B cell (primary cell): ENCODE measurements at regions not wholly inside any gene's neighbourhood (a gene's known extent, or its start where the extent isn't known, plus 50 kb on each side); places are given as distances from the start of the nearest gene placed in this dataset.

ENCODE experiments used
- ATAC-seq: fragments of 200-7000 bp; cut with Tn5 transposase; one replicate; pipeline ENCODE4 v1.10.0; 2021; ENCODE audit warnings: low read depth, mild to moderate bottlenecking, moderate number of reproducible peaks, moderate library complexity
- CTCF ChIA-PET: fragments of 350-600 bp; sonication (Branson Sonifier 250); formaldehyde crosslinking; loops from one replicate; lab custom pipeline; 2021; ENCODE audit warnings: antibody characterized with exemption, inconsistent platforms; lab: Charles Lee
- POLR2A ChIA-PET: fragments of 350-600 bp; sonication (Branson Sonifier 250); formaldehyde crosslinking; loops from one replicate; lab custom pipeline; 2021; ENCODE audit warnings: antibody characterized with exemption; lab: Charles Lee
- DNase-seq: peaks from one replicate; pipeline ENCODE4 v3.0.0; 2013
- H2AFZ ChIP-seq: 2 replicates; pipeline ENCODE4 v1.6.1; 2012; ENCODE audit warnings: mild to moderate bottlenecking, low read depth, low read length; ENCODE audit not compliant: insufficient read depth, poor library complexity, severe bottlenecking
- H3K27ac ChIP-seq, 2 donors: 1 replicate in 1 of 2; 2 replicates in 1 of 2; pipeline ENCODE4 v1.5.1; 2012 to 2013; ENCODE audit warnings: low read length in 2 of 2, mild to moderate bottlenecking in 2 of 2, moderate library complexity in 1 of 2
- H3K27me3 ChIP-seq, 4 experiments: fragments of 200-600 bp in 1 of 4; sonication (generic) in 1 of 4; replicated peaks in 1 of 4; 1 replicate in 2 of 4; 2 replicates in 2 of 4; pipeline versions ENCODE4 v1.6.1 to v1.7.0; 2013 to 2016; ENCODE audit warnings: low read length in 3 of 4, mild to moderate bottlenecking in 2 of 4, mixed read lengths in 1 of 4, moderate library complexity in 1 of 4; ENCODE audit not compliant: insufficient read depth in 4 of 4, control insufficient read depth in 3 of 4; ENCODE audit errors: control extremely low read depth in 1 of 4
- H3K36me3 ChIP-seq, 2 experiments: replicated peaks in 1 of 2; 1 replicate in 1 of 2; 2 replicates in 1 of 2; pipeline versions ENCODE4 v1.6.1 to v1.7.1; 2013; ENCODE audit warnings: low read length in 1 of 2; ENCODE audit not compliant: insufficient read depth in 2 of 2, control insufficient read depth in 1 of 2; ENCODE audit errors: control extremely low read depth in 1 of 2, extremely low read depth in 1 of 2
- H3K4me1 ChIP-seq, 2 donors: fragments of 200-600 bp in 1 of 2; sonication (generic) in 1 of 2; 1 replicate in 1 of 2; 2 replicates in 1 of 2; pipeline versions ENCODE4 v1.5.1 to v1.6.1; 2013 to 2017; ENCODE audit warnings: low read length in 2 of 2; ENCODE audit not compliant: control insufficient read depth in 2 of 2, insufficient read depth in 2 of 2
- H3K4me2 ChIP-seq: replicated peaks from 2 replicates; pipeline ENCODE3; 2012; ENCODE audit warnings: mild to moderate bottlenecking, low read depth, low read length; ENCODE audit not compliant: poor library complexity, severe bottlenecking
- H3K4me3 ChIP-seq, 5 experiments: fragments of 200-600 bp in 1 of 5; sonication (generic) in 1 of 5; 1 replicate in 3 of 5; 2 replicates in 2 of 5; pipeline versions ENCODE4 v1.5.1 to v1.7.0; 2011 to 2016; ENCODE audit warnings: low read length in 4 of 5, mild to moderate bottlenecking in 4 of 5, low read depth in 2 of 5, control low read depth in 1 of 5, moderate library complexity in 1 of 5; ENCODE audit not compliant: insufficient read depth in 1 of 5; ENCODE audit errors: control extremely low read depth in 1 of 5, extremely low read depth in 1 of 5
- H3K79me2 ChIP-seq: fragments of 200-600 bp; sonication (generic); one replicate; pipeline ENCODE4 v1.6.0; 2016; ENCODE audit warnings: low read length; ENCODE audit not compliant: control insufficient read depth, insufficient read depth
- H3K9ac ChIP-seq: fragments of 200-600 bp; sonication (generic); 2 replicates; pipeline ENCODE4 v1.6.1; 2017; ENCODE audit warnings: mild to moderate bottlenecking, low read length, moderate library complexity
- H3K9me3 ChIP-seq, 3 donors: one replicate each; pipeline versions ENCODE4 v1.6.1 to v1.7.1; 2013; ENCODE audit warnings: low read length in 2 of 3; ENCODE audit not compliant: control insufficient read depth in 2 of 3, insufficient read depth in 1 of 3; ENCODE audit errors: control extremely low read depth in 1 of 3
- H4K20me1 ChIP-seq: 2 replicates; pipeline ENCODE4 v1.6.0; 2012; ENCODE audit warnings: mild to moderate bottlenecking, low read length; ENCODE audit not compliant: insufficient read depth, control insufficient read depth, poor library complexity, severe bottlenecking
- H3K27ac Mint-ChIP-seq: one replicate; pipeline ENCODE4 v1.8.0; 2021; ENCODE audit warnings: mixed read lengths
- H3K27me3 Mint-ChIP-seq: one replicate; pipeline ENCODE4 v1.8.0; 2021; ENCODE audit warnings: mixed read lengths
- H3K4me1 Mint-ChIP-seq: one replicate; pipeline ENCODE4 v1.8.0; 2021; ENCODE audit warnings: mixed read lengths
- H3K4me3 Mint-ChIP-seq: one replicate; pipeline ENCODE4 v1.8.0; 2021; ENCODE audit warnings: mixed read lengths
- H3K9me3 Mint-ChIP-seq: one replicate; pipeline ENCODE4 v1.8.0; 2022; ENCODE audit warnings: mixed read lengths; ENCODE audit not compliant: insufficient read depth
- CTCF ChIP-seq: fragments of 200-600 bp; IDR thresholded peaks from one replicate; pipeline ENCODE4 v1.8.0; 2022; ENCODE audit warnings: antibody characterized with exemption, mild to moderate bottlenecking
- EZH2 ChIP-seq: IDR thresholded peaks from 2 replicates; pipeline ENCODE4 v1.6.1; 2012; ENCODE audit warnings: borderline replicate concordance, low read depth, mild to moderate bottlenecking, moderate library complexity, low read length; ENCODE audit not compliant: insufficient read depth, poor library complexity, severe bottlenecking
- WGBS: methylation state at CpG from one replicate; pipeline ENCODE4 v1.1.5; 2013; ENCODE audit warnings: missing lambda C conversion rate; ENCODE audit not compliant: insufficient coverage; 5-methylcytosine and 5-hydroxymethylcytosine counted together
- intact Hi-C: fragments of 100-400 bp; cut with micrococcal nuclease; formaldehyde crosslinking; loops from one replicate; pipeline ENCODE4 v1.10.0; 2022

- no peak overlapping the region for H3K27ac ChIP-seq
Observed at GRCh38 chr5:158170534-158170933, 311.6 kb upstream of the CLINT1 start.

GRCh38 chr5:158170060-158170459 lies 311.1 kb upstream of the CLINT1 start:
- ATAC-seq (no peak), DNase-seq (no peak)
- peaks cover 0 to 3% (median 0%) of the 10 kb centered on the region in 4 experiments for H3K27me3 ChIP-seq
- intact Hi-C loops = loop anchor here (10.0 kb wide), 1 partner anchor 705 kb away; no protein-coding TSS in a partner anchor
- no peak overlapping the region for H3K27ac ChIP-seq
- ChIA-PET POLR2A (no interaction called here), CTCF (interaction anchor here (0.5 to 12.1 kb wide), 5 partner anchors 95 to 962 kb away, joined by 3 to 238 read pairs (median 6); no protein-coding TSS in a partner anchor)
- Mint-ChIP-seq H3K27ac (no peak overlapping the region), H3K9me3 (no peaks in the 10 kb centered on the region), H3K27me3 (peaks cover 3% of the 10 kb centered on the region), H3K4me1 (peaks cover 26% of the 10 kb centered on the region), H3K4me3 (no peak overlapping the region)
- H3K9me3 ChIP-seq = no peaks in the 10 kb centered on the region
- H3K36me3 ChIP-seq = no peaks in the 10 kb centered on the region
- TF ChIP-seq CTCF = no peak
- TF ChIP-seq EZH2 = no peak
- 83% methylated on average over 3 of the region's 3 CpGs for WGBS
- no peaks in the 10 kb centered on the region for H3K79me2 ChIP-seq
- H4K20me1 ChIP-seq = no peaks in the 10 kb centered on the region
- no peak overlapping the region for H2AFZ ChIP-seq
- no peak overlapping the region for H3K9ac ChIP-seq
- no peak overlapping the region for H3K4me2 ChIP-seq
- no peak overlapping the region for H3K4me3 ChIP-seq
- peaks cover 22 to 27% of the 10 kb centered on the region in 2 donors for H3K4me1 ChIP-seq

More at GRCh38 chr5:158170534-158170933, 311.6 kb upstream of the CLINT1 start:
- Mint-ChIP-seq H3K27me3 (no peaks in the 10 kb centered on the region), H3K9me3 (no peaks in the 10 kb centered on the region), H3K4me1 (peaks cover 31% of the 10 kb centered on the region), H3K4me3 (no peak overlapping the region), H3K27ac (no peak overlapping the region)
- Histone ChIP-seq H3K4me3 (no peak overlapping the region), H3K9me3 (no peaks in the 10 kb centered on the region), H3K4me1 (peaks cover 26 to 32% of the 10 kb centered on the region in 2 donors), H3K4me2 (no peak overlapping the region), H3K79me2 (no peaks in the 10 kb centered on the region), H3K36me3 (no peaks in the 10 kb centered on the region), H4K20me1 (no peaks in the 10 kb centered on the region), H3K27me3 (no peaks in the 10 kb centered on the region), H3K9ac (no peak overlapping the region), H2AFZ (no peak overlapping the region)
- intact Hi-C loops = loop anchor here (10.0 kb wide), 1 partner anchor 704 kb away; no protein-coding TSS in a partner anchor
- CTCF ChIA-PET = interaction anchor here (0.5 to 12.1 kb wide), 9 partner anchors 10 to 962 kb away, joined by 3 to 238 read pairs (median 6); no protein-coding TSS in a partner anchor
- DNase-seq (peak; percentile 15), ATAC-seq (no peak)
- POLR2A ChIA-PET = no interaction called here
- TF ChIP-seq CTCF (no peak), EZH2 (no peak)
- WGBS = no CpG with 5 or more reads among the region's 2 CpGs
